MCF 10A (cell line): ENCODE measurements at regions not wholly inside any gene's neighbourhood (a gene's known extent, or its start where the extent isn't known, plus 50 kb on each side); places are given as distances from the start of the nearest gene placed in this dataset.
A peak's percentile ranks its signal among the peaks of the same experiment; 100 is the strongest.

ENCODE experiments used
- BruUV-seq: library from RNA; stranded (reverse); fragments of 400-500 nt; replicated peaks from 2 replicates; lab custom pipeline; 2021; lab: Mats Ljungman, UMichigan
- CTCF ChIA-PET: fragments of 300-600 bp; sonication (Branson Sonifier 250); formaldehyde crosslinking; extraction: SDS; loops from one replicate; lab custom pipeline; 2021; ENCODE audit warnings: antibody characterized with exemption, inconsistent platforms; lab: Yijun Ruan, JAX
- POLR2A ChIA-PET: fragments of 300-600, 350-650 bp; sonication (Branson Sonifier 250); formaldehyde crosslinking; extraction: SDS; loops from one replicate; lab custom pipeline; 2020; ENCODE audit warnings: antibody characterized with exemption, inconsistent platforms; lab: Yijun Ruan, JAX
- DNase-seq: peaks from one replicate; pipeline ENCODE4 v3.0.0-alpha.2; 2018; ENCODE audit not compliant: unreplicated experiment
- H3K27ac Mint-ChIP-seq: one replicate; pipeline ENCODE4 v1.8.0; 2022; ENCODE audit warnings: mild to moderate bottlenecking, low read depth, mixed read lengths; ENCODE audit not compliant: unreplicated experiment
- H3K27me3 Mint-ChIP-seq: one replicate; pipeline ENCODE4 v1.8.0; 2022; ENCODE audit warnings: mixed read lengths; ENCODE audit not compliant: insufficient read depth, unreplicated experiment
- H3K36me3 Mint-ChIP-seq: one replicate; pipeline ENCODE4 v1.8.0; 2022; ENCODE audit warnings: mild to moderate bottlenecking, moderate library complexity, mixed read lengths; ENCODE audit not compliant: insufficient read depth, unreplicated experiment
- H3K4me1 Mint-ChIP-seq: one replicate; pipeline ENCODE4 v1.8.0; 2022; ENCODE audit warnings: mixed read lengths; ENCODE audit not compliant: insufficient read depth, unreplicated experiment
- H3K4me3 Mint-ChIP-seq: one replicate; pipeline ENCODE4 v1.8.0; 2022; ENCODE audit warnings: mild to moderate bottlenecking, moderate library complexity, mixed read lengths; ENCODE audit not compliant: unreplicated experiment
- H3K9me3 Mint-ChIP-seq: one replicate; pipeline ENCODE4 v1.8.0; 2022; ENCODE audit warnings: mixed read lengths; ENCODE audit not compliant: unreplicated experiment
- intact Hi-C: fragments of 100-400 bp; cut with micrococcal nuclease; formaldehyde crosslinking; loops from 2 replicates; pipeline ENCODE4 v1.14.1; 2022
- TF ChIP-seq, protein P1 (sequence below): fragments of 200-600 bp; IDR thresholded peaks from one replicate; pipeline ENCODE4 v1.8.0; 2022; ENCODE audit warnings: antibody characterized with exemption, mild to moderate bottlenecking; ENCODE audit not compliant: unreplicated experiment

DNA sequence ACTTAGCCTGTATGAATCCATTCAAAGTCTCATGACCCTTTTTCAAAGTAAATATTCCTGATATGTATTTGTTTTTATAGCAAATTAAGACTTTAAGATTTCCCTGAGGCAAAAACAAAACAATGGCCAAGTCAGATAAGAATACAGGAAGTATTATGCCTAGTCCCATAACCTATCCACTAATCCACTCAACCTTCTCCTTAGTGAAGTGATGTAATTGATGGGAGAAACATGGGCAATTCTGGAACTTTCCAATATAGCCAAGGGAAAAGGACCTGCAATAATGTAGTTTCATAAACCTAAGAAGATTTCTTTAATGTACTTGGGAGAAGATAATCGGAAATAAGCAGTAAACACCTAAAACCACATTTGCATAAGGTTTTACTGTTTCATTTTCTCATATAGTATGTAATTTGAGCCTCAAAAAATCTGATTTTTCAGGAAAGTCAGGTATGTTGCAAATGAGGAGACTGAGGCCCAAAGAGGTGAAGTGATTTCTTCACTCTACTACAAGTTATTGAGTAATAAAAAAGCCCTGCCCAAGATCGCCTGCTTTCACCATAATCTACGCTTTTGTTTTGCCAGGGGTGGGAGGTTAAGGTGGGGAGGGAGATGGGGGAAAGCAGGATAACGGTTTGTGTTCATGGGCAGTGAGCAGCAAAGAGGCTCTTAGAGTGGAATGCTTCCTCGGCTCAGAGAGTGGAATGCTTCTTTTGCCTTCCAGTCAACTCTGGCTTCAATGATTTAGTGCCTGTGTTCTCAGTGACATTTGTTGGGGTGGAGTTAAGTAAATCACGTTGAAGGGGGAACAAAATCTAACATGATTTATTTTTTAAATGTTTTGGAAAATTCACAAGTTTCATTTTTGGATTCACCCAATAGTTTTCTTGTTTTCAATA lies 95.0 kb upstream of the FNDC3B start:
- Mint-ChIP-seq H3K4me3 (no peak overlapping the region), H3K4me1 (peaks cover 6% of the 10 kb centered on the region), H3K9me3 (no peaks in the 10 kb centered on the region), H3K27ac (no peak overlapping the region), H3K27me3 (no peaks in the 10 kb centered on the region), H3K36me3 (no peaks in the 10 kb centered on the region)
- ChIA-PET POLR2A (no interaction called here), CTCF (no interaction called here)
- TF ChIP-seq, protein P1, sequence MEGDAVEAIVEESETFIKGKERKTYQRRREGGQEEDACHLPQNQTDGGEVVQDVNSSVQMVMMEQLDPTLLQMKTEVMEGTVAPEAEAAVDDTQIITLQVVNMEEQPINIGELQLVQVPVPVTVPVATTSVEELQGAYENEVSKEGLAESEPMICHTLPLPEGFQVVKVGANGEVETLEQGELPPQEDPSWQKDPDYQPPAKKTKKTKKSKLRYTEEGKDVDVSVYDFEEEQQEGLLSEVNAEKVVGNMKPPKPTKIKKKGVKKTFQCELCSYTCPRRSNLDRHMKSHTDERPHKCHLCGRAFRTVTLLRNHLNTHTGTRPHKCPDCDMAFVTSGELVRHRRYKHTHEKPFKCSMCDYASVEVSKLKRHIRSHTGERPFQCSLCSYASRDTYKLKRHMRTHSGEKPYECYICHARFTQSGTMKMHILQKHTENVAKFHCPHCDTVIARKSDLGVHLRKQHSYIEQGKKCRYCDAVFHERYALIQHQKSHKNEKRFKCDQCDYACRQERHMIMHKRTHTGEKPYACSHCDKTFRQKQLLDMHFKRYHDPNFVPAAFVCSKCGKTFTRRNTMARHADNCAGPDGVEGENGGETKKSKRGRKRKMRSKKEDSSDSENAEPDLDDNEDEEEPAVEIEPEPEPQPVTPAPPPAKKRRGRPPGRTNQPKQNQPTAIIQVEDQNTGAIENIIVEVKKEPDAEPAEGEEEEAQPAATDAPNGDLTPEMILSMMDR = no peak
- BruUV-seq = no TSS peak
- intact Hi-C loops = no loop called here
- DNase-seq = no peak

DNA sequence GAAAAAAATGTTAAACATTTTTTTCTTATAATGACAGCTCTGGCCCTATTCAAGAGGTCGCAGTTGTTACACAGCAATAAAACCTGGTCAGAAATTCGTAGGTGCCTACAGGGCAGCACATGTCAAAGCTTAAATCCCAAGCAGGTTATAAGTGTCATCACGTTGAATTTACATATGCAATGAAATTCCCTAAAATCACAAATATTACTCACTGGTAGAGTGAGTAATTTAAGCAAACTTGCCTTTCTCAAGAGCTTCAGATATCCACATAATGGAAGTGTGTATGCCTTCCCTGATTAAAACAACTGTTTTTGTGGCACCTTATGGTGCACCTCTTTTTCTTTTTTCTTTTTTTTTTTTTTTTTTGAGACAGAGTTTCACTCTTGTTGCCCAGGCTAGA lies 90.7 kb upstream of the FNDC3B start:
- Mint-ChIP-seq H3K9me3 (no peaks in the 10 kb centered on the region), H3K27me3 (no peaks in the 10 kb centered on the region), H3K4me1 (peaks cover 11% of the 10 kb centered on the region), H3K36me3 (peaks cover 5% of the 10 kb centered on the region), H3K27ac (no peak overlapping the region), H3K4me3 (no peak overlapping the region)
- TF ChIP-seq, protein P1 = no peak
- no TSS peak for BruUV-seq
- no peak for DNase-seq
- intact Hi-C loops = no loop called here
- ChIA-PET POLR2A (interaction anchor here (0.6 kb wide), 1 partner anchor 133 kb away, joined by 4 read pairs; no protein-coding TSS in a partner anchor), CTCF (interaction anchor here (0.7 to 0.8 kb wide), 2 partner anchors 10 to 24 kb away, joined by 3 to 5 read pairs; no protein-coding TSS in a partner anchor)

DNA sequence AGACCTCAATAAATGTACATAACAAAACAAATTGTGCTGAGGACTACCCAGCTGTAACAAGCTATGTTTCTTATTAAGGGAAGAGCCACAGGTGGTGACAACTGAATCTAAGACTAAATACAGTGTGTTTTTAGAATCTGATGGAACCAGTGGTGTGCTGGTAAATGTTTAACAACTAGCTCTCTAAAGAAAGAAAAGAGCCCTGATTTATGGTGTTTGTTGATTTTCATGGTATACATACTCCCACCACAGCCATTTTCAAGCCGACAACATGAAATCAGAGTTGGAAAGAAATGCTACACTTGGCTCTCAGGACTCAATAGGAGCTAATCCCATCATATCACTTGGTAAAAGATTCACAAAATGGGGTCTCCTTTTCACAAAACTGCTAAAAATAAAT lies 89.8 kb upstream of the FNDC3B start:
- peaks cover 9% of the 10 kb centered on the region for H3K4me1 Mint-ChIP-seq
- BruUV-seq = no TSS peak
- no peak overlapping the region for H3K4me3 Mint-ChIP-seq
- no peak for DNase-seq
- TF ChIP-seq, protein P1 = no peak
- no peaks in the 10 kb centered on the region for H3K9me3 Mint-ChIP-seq
- POLR2A ChIA-PET = interaction anchor here (0.5 to 0.7 kb wide), 2 partner anchors 89 to 139 kb away, joined by 3 read pairs; partner anchors contain the start of gene PLD1
- H3K36me3 Mint-ChIP-seq = peaks cover 5% of the 10 kb centered on the region
- no peak overlapping the region for H3K27ac Mint-ChIP-seq
- intact Hi-C loops = no loop called here
- H3K27me3 Mint-ChIP-seq = no peaks in the 10 kb centered on the region
- CTCF ChIA-PET = interaction anchor here (0.6 kb wide), 1 partner anchor 228 kb away, joined by 3 read pairs; no protein-coding TSS in a partner anchor

DNA sequence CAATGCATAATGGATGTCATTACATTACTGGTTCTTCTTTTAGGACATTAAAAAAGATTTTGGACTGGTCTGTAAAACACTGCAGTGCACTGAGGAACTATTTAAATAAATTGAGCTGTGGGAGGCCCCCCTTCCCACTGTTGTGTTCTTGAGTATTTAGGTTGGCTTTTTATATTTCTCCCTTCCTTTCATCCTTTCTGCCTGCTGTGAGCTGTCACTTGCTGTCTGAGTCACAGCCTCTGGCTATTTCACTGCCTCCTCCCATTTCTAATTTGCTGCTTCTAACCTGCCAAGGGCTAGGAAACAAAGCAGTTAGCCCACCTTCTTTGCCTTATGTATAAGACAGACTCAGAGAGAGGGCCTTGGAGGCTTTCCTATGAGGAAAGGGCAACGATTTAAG lies 89.0 kb upstream of the FNDC3B start:
- TF ChIP-seq, protein P1 = no peak
- peaks cover 5% of the 10 kb centered on the region for H3K36me3 Mint-ChIP-seq
- H3K27ac Mint-ChIP-seq = no peak overlapping the region
- DNase-seq = peak; percentile 45
- POLR2A ChIA-PET = no interaction called here
- no peak overlapping the region for H3K4me3 Mint-ChIP-seq
- H3K4me1 Mint-ChIP-seq = peaks cover 7% of the 10 kb centered on the region
- CTCF ChIA-PET = interaction anchor here (0.6 kb wide), 1 partner anchor 227 kb away, joined by 3 read pairs; no protein-coding TSS in a partner anchor
- intact Hi-C loops = no loop called here
- H3K9me3 Mint-ChIP-seq = no peaks in the 10 kb centered on the region
- no TSS peak for BruUV-seq
- no peaks in the 10 kb centered on the region for H3K27me3 Mint-ChIP-seq
